Hepatocyte (in vitro differentiated cells): ENCODE measurements at regions not wholly inside any gene's neighbourhood (a gene's known extent, or its start where the extent isn't known, plus 50 kb on each side); places are given as distances from the start of the nearest gene placed in this dataset.

Experiments used
- CTCF ChIP-seq: fragments of 200-600 bp; sonication (generic); IDR thresholded peaks from 2 replicates; pipeline ENCODE4 v1.5.1; 2016; ENCODE audit warnings: antibody characterized with exemption, mild to moderate bottlenecking; ENCODE audit not compliant: poor library complexity
- EZH2 ChIP-seq: fragments of 200-600 bp; sonication (generic); IDR thresholded peaks from 2 replicates; pipeline ENCODE4 v1.6.1; 2016; ENCODE audit warnings: antibody characterized with exemption, mild to moderate bottlenecking, borderline replicate concordance

- TF ChIP-seq CTCF, result no peak
- no peak for TF ChIP-seq EZH2
Measured at GRCh38 chr18:66428795-66429194, 175.1 kb downstream of the CDH19 start.
